ENCODE measurements at regions not wholly inside any gene's neighbourhood (a gene's known extent, or its start where the extent isn't known, plus 50 kb on each side); places are given as distances from the start of the nearest gene placed in this dataset.

GRCh38 chr20:50313827-50314677, 123.4 kb downstream of the CEBPB start:
- DNase-seq = no peak

GRCh38 chr20:50314678-50315335, 124.2 kb downstream of the CEBPB start:
- DNase-seq = no peak

- no peak for DNase-seq
Measured at GRCh38 chr20:50315586-50316551, 125.2 kb downstream of the CEBPB start.

- DNase-seq = no peak
Measured at GRCh38 chr20:50317116-50317515, 126.5 kb downstream of the CEBPB start.

GRCh38 chr20:50317609-50318008, 127.0 kb downstream of the CEBPB start:
- DNase-seq = no peak

GRCh38 chr20:50318710-50319109, 128.1 kb downstream of the CEBPB start:
- DNase-seq = no peak

- DNase-seq = no peak
Measured at GRCh38 chr20:50320005-50320900, 129.6 kb downstream of the CEBPB start.

- peak; percentile 88 for DNase-seq
Measured at GRCh38 chr20:50320901-50321796, 130.5 kb downstream of the CEBPB start.

- DNase-seq = no peak
Measured at GRCh38 chr20:50321797-50322480, 131.3 kb downstream of the CEBPB start.

- no peak for DNase-seq
Measured at GRCh38 chr20:50322703-50323131, 132.1 kb downstream of the CEBPB start.

GRCh38 chr20:50323209-50323608, 132.6 kb downstream of the CEBPB start:
- DNase-seq = no peak

- no peak for DNase-seq
Measured at GRCh38 chr20:50323777-50324775, 133.4 kb downstream of the CEBPB start.

GRCh38 chr20:50325215-50325614, 134.6 kb downstream of the CEBPB start:
- DNase-seq = no peak

GRCh38 chr20:50325651-50326050, 135.0 kb downstream of the CEBPB start:
- no peak for DNase-seq

GRCh38 chr20:50327666-50328065, 137.0 kb downstream of the CEBPB start:
- no peak for DNase-seq

- DNase-seq = no peak
Measured at GRCh38 chr20:50328222-50328979, 137.8 kb downstream of the CEBPB start.

GRCh38 chr20:50328996-50329898, 138.6 kb downstream of the CEBPB start:
- DNase-seq = no peak
